Heart left ventricle (tissue), 13 donors: ENCODE measurements at regions not wholly inside any gene's neighbourhood (a gene's known extent, or its start where the extent isn't known, plus 50 kb on each side); places are given as distances from the start of the nearest gene placed in this dataset.

ENCODE experiments used
- CTCF ChIP-seq, 12 donors: fragments of 200-600 bp; sonication (generic) in 4 of 12; IDR thresholded peaks; one replicate each; pipeline versions ENCODE4 v1.5.0 to v1.8.0; 2018 to 2022; ENCODE audit warnings: antibody characterized with exemption in 12 of 12, mild to moderate bottlenecking in 5 of 12
- POLR2A ChIP-seq, 2 donors: fragments of 450-650 bp; IDR thresholded peaks; one replicate each; pipeline ENCODE4 v1.6.1; 2017; ENCODE audit warnings: antibody characterized with exemption in 2 of 2, mild to moderate bottlenecking in 2 of 2, moderate library complexity in 2 of 2
- donor health status: ischemic (EF 13 %, LVEDD 7.1; RV severe dilation, severe dysfunction).
- donor health status: DM: no; HTN: yes; CAD: no.
- donor health status: DM: no; HTN: no; CAD: no.
- donor health status: ischemic (EF 25% LVEDD 6.9; RV normal size, moderate dysfunction).
- donor health status: ischemic (EF 25% LVEDD 5.7; RV mildly dilated, moderate dysfunction).
- donor health status: ischemic (EF 35%, LVEDD 5.7; RV mildly dilated, moderate dysfunction).
- donor health status: nonischemic (EF 11% LVEDD 7.7; RV severe dilation, severe dysfunction).
- donor health status: DM: yes; HTN: yes; CAD: no.
- donor health status: PGD.
- donor health status: ischemic (EF 29% LVEDD 5.4; RV normal size, mild dysfunction).
- donor health status: nonischemic (EF 23%, LVEDD 6.1; RV moderate dilation, normal function).

- TF ChIP-seq CTCF (IDR thresholded peaks at IDR 0.05) (no peak), POLR2A (IDR thresholded peaks at IDR 0.05) (no peak)
These were observed 435.1 kb upstream of the CDH9 start for GRCh38 chr5:27473307-27474046.
